Panc1 (cell line): ENCODE measurements at regions not wholly inside any gene's neighbourhood (a gene's known extent, or its start where the extent isn't known, plus 50 kb on each side); places are given as distances from the start of the nearest gene placed in this dataset.

Experiments used
- ATAC-seq: fragments of 200-7000 bp; cut with Tn5 transposase; 2 replicates; pipeline ENCODE4 v1.9.1; 2020; ENCODE audit warnings: mild to moderate bottlenecking, moderate library complexity
- BruUV-seq: library from RNA; stranded (reverse); fragments of 400-500 nt; replicated peaks from 2 replicates; lab custom pipeline; 2021; lab: Mats Ljungman, UMichigan
- CTCF ChIA-PET: fragments of 300-600 bp; sonication (Branson Sonifier 250); formaldehyde crosslinking; loops from one replicate; lab custom pipeline; 2022; ENCODE audit warnings: antibody characterized with exemption; lab: Charles Lee
- POLR2A ChIA-PET: fragments of 300-600 bp; sonication (Branson Sonifier 250); formaldehyde crosslinking; loops from one replicate; lab custom pipeline; 2022; ENCODE audit warnings: antibody characterized with exemption; lab: Charles Lee
- DNase-seq: peaks from one replicate; pipeline ENCODE4 v3.0.0-alpha.2; 2010; ENCODE audit warnings: low read depth, low spot score
- H3K27ac ChIP-seq: 2 replicates; pipeline ENCODE4 v1.5.1; 2011; ENCODE audit warnings: mild to moderate bottlenecking, low read length, inconsistent platforms
- H3K27me3 ChIP-seq: fragments of 200-500 bp; sonication (Bioruptor generic); 2 replicates; pipeline ENCODE4 v1.6.0; 2014; ENCODE audit warnings: low read length, inconsistent platforms; ENCODE audit not compliant: control insufficient read depth, insufficient read depth
- H3K36me3 ChIP-seq: fragments of 200-500 bp; sonication (Bioruptor generic); 2 replicates; pipeline ENCODE4 v1.5.1; 2014; ENCODE audit warnings: inconsistent platforms, mild to moderate bottlenecking, low read length, moderate library complexity; ENCODE audit not compliant: control insufficient read depth, insufficient read depth
- H3K4me1 ChIP-seq: 2 replicates; pipeline ENCODE4 v1.5.1; 2011; ENCODE audit warnings: inconsistent platforms, mild to moderate bottlenecking, low read length, moderate library complexity; ENCODE audit not compliant: control insufficient read depth, insufficient read depth
- H3K4me3 ChIP-seq, 2 experiments: 2 replicates each; pipeline ENCODE4 v1.5.1; 2011 to 2012; ENCODE audit warnings: low read depth in 2 of 2, low read length in 2 of 2, mild to moderate bottlenecking in 2 of 2, inconsistent platforms in 1 of 2, moderate library complexity in 1 of 2
- H3K9me3 ChIP-seq: fragments of 200-500 bp; sonication (Bioruptor generic); 2 replicates; pipeline ENCODE4 v1.5.1; 2014; ENCODE audit warnings: low read depth, mild to moderate bottlenecking, inconsistent platforms, low read length, moderate library complexity; ENCODE audit not compliant: control insufficient read depth, insufficient read depth
- POLR2AphosphoS5 ChIP-seq: IDR thresholded peaks from 2 replicates; pipeline ENCODE4 v1.6.1; 2012; ENCODE audit warnings: mild to moderate bottlenecking, low read depth, low read length, moderate library complexity
- SIN3A ChIP-seq: IDR thresholded peaks from 2 replicates; pipeline ENCODE4 v1.6.1; 2012; ENCODE audit warnings: low read depth, mild to moderate bottlenecking, low read length, moderate library complexity, borderline replicate concordance; ENCODE audit not compliant: insufficient read depth
- TCF7L2 ChIP-seq: IDR thresholded peaks from 2 replicates; pipeline ENCODE4 v1.6.1; 2011; ENCODE audit warnings: mild to moderate bottlenecking, low read depth, low read length, inconsistent platforms
- in situ Hi-C: cut with HindIII; loops from 2 replicates; pipeline ENCODE4 v1.10.0; 2016; ENCODE audit warnings: low sequenced_read_pairs, low pct_unique_long_range_greater_than_20kb
- intact Hi-C: fragments of 100-400 bp; cut with micrococcal nuclease; formaldehyde crosslinking; loops from one replicate; pipeline ENCODE4 v1.10.0; 2022; ENCODE audit not compliant: unreplicated experiment
- TF ChIP-seq, protein P1 (sequence below), 2 experiments: IDR thresholded peaks; 2 replicates each; pipeline ENCODE4 v1.6.1; 2011 to 2012; ENCODE audit warnings: low read depth in 2 of 2, control low read depth in 1 of 2, low read length in 1 of 2, mild to moderate bottlenecking in 1 of 2, moderate library complexity in 1 of 2; ENCODE audit not compliant: insufficient read depth in 1 of 2
- TF ChIP-seq, protein P2 (sequence below): fragments of 450-650 bp; IDR thresholded peaks from 2 replicates; pipeline ENCODE4 v1.5.1; 2017; ENCODE audit warnings: mild to moderate bottlenecking

DNA sequence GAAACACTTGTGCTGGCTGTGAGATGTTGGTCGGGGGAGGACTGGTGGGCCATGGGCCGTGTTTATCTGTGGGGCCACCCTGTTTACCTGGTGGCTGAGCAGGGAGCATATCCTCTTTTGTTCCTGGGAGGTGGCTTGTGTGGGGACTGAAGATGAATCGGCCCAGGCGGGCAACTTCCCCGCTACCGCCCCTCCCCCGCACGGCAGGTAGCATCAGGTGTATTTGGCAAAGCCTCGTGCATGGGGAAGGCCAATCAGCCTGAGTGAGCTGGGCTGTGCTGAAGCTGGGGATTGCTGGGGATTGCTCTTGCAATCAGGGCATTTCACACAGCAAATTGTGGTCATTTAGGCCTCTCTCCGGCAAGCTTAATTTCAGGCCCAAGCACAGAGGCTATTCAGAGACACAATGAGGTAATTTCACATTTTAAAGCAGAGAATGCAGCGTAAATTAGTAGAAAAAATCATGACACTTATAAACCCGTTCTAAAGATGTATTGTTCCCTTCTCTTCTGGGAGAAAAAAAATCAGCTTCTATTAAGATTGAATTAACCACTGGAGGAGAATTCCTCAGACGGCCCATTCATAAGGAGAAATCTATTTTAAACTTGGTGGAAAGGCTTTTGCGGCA, 197.7 kb upstream of the POU3F1 start:
- no peak for TF ChIP-seq POLR2AphosphoS5
- TF ChIP-seq SIN3A, result no peak
- TF ChIP-seq, protein P1, sequence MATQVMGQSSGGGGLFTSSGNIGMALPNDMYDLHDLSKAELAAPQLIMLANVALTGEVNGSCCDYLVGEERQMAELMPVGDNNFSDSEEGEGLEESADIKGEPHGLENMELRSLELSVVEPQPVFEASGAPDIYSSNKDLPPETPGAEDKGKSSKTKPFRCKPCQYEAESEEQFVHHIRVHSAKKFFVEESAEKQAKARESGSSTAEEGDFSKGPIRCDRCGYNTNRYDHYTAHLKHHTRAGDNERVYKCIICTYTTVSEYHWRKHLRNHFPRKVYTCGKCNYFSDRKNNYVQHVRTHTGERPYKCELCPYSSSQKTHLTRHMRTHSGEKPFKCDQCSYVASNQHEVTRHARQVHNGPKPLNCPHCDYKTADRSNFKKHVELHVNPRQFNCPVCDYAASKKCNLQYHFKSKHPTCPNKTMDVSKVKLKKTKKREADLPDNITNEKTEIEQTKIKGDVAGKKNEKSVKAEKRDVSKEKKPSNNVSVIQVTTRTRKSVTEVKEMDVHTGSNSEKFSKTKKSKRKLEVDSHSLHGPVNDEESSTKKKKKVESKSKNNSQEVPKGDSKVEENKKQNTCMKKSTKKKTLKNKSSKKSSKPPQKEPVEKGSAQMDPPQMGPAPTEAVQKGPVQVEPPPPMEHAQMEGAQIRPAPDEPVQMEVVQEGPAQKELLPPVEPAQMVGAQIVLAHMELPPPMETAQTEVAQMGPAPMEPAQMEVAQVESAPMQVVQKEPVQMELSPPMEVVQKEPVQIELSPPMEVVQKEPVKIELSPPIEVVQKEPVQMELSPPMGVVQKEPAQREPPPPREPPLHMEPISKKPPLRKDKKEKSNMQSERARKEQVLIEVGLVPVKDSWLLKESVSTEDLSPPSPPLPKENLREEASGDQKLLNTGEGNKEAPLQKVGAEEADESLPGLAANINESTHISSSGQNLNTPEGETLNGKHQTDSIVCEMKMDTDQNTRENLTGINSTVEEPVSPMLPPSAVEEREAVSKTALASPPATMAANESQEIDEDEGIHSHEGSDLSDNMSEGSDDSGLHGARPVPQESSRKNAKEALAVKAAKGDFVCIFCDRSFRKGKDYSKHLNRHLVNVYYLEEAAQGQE (IDR thresholded peaks at IDR 0.05; ENCODE audit: insufficient read depth in 1 of 2, low read depth in 2 of 2, low read length in 1 of 2), result no peak
- no peak for TF ChIP-seq TCF7L2
- TF ChIP-seq, protein P2, sequence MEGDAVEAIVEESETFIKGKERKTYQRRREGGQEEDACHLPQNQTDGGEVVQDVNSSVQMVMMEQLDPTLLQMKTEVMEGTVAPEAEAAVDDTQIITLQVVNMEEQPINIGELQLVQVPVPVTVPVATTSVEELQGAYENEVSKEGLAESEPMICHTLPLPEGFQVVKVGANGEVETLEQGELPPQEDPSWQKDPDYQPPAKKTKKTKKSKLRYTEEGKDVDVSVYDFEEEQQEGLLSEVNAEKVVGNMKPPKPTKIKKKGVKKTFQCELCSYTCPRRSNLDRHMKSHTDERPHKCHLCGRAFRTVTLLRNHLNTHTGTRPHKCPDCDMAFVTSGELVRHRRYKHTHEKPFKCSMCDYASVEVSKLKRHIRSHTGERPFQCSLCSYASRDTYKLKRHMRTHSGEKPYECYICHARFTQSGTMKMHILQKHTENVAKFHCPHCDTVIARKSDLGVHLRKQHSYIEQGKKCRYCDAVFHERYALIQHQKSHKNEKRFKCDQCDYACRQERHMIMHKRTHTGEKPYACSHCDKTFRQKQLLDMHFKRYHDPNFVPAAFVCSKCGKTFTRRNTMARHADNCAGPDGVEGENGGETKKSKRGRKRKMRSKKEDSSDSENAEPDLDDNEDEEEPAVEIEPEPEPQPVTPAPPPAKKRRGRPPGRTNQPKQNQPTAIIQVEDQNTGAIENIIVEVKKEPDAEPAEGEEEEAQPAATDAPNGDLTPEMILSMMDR, result no peak
- Histone ChIP-seq H3K4me3 (no peak overlapping the region), H3K36me3 (no peaks in the 10 kb centered on the region), H3K4me1 (no peaks in the 10 kb centered on the region), H3K27me3 (no peaks in the 10 kb centered on the region), H3K9me3 (no peaks in the 10 kb centered on the region), H3K27ac (no peak overlapping the region)
- intact Hi-C loops, result no loop called here
- CTCF ChIA-PET, result no interaction called here
- no peak for DNase-seq
- POLR2A ChIA-PET, result no interaction called here
- BruUV-seq, result no TSS peak
- in situ Hi-C loops, result no loop called here
- ATAC-seq, result no peak

DNA sequence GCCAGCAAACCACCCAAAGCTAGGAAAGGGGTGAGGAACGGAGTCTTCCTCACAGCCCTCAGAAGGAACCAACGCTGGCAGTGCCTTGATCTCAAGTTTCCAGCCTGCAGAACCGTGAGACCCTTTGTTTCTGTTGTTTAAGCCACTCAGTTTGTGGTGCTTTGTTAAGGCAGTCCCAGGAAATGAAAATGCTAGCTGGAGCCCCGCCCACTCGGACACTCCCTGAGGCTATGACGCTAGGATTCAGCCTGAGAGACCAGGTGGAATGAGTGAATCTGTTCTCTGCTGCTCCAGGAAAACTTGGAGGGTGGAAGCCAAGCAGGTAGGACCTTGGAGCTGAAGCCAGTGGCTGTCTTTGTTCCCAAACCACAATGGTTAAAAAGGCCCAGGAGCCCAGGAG, 196.5 kb upstream of the POU3F1 start:
- Histone ChIP-seq H3K27ac (no peak overlapping the region), H3K27me3 (no peaks in the 10 kb centered on the region), H3K4me3 (no peak overlapping the region), H3K4me1 (no peaks in the 10 kb centered on the region), H3K36me3 (no peaks in the 10 kb centered on the region), H3K9me3 (no peaks in the 10 kb centered on the region)
- BruUV-seq, result no TSS peak
- in situ Hi-C loops, result no loop called here
- CTCF ChIA-PET, result no interaction called here
- TF ChIP-seq, protein P1 (IDR thresholded peaks at IDR 0.05; ENCODE audit: insufficient read depth in 1 of 2, low read depth in 2 of 2, low read length in 1 of 2), result no peak
- TF ChIP-seq POLR2AphosphoS5, result no peak
- TF ChIP-seq TCF7L2, result no peak
- TF ChIP-seq, protein P2, result no peak
- TF ChIP-seq SIN3A, result no peak
- POLR2A ChIA-PET, result no interaction called here
- ATAC-seq (no peak), DNase-seq (no peak)
- intact Hi-C loops, result no loop called here
